Activated CD8-positive, alpha-beta T cell treated with anti-CD3 and anti-CD28 coated beads for 36 hours (primary cell): ENCODE measurements at regions not wholly inside any gene's neighbourhood (a gene's known extent, or its start where the extent isn't known, plus 50 kb on each side); places are given as distances from the start of the nearest gene placed in this dataset.

Source experiments
- ATAC-seq: fragments of 200-7000 bp; cut with Tn5 transposase; one replicate; pipeline ENCODE4 v1.10.0; 2021; ENCODE audit warnings: mild to moderate bottlenecking, moderate library complexity
- CTCF ChIA-PET: fragments of 350-600 bp; sonication (Branson Sonifier 250); formaldehyde crosslinking; loops from one replicate; lab custom pipeline; 2021; ENCODE audit warnings: antibody characterized with exemption; lab: Charles Lee
- POLR2A ChIA-PET: fragments of 350-600 bp; sonication (Branson Sonifier 250); formaldehyde crosslinking; loops from one replicate; lab custom pipeline; 2021; ENCODE audit warnings: antibody characterized with exemption; lab: Charles Lee
- DNase-seq: peaks from one replicate; pipeline ENCODE4 v3.0.0-alpha.2; 2020
- H3K27ac Mint-ChIP-seq: one replicate; pipeline ENCODE4 v1.8.0; 2021; ENCODE audit warnings: mild to moderate bottlenecking, mixed read lengths
- H3K27me3 Mint-ChIP-seq: one replicate; pipeline ENCODE4 v1.8.0; 2021; ENCODE audit warnings: mixed read lengths
- H3K36me3 Mint-ChIP-seq: one replicate; pipeline ENCODE4 v1.8.0; 2021; ENCODE audit warnings: low read depth, mixed read lengths
- H3K4me1 Mint-ChIP-seq: one replicate; pipeline ENCODE4 v1.8.0; 2021; ENCODE audit warnings: low read depth, mixed read lengths
- H3K4me3 Mint-ChIP-seq: one replicate; pipeline ENCODE4 v1.8.0; 2021; ENCODE audit warnings: mild to moderate bottlenecking, moderate library complexity, mixed read lengths
- H3K9me3 Mint-ChIP-seq: one replicate; pipeline ENCODE4 v1.8.0; 2021; ENCODE audit warnings: mixed read lengths
- intact Hi-C: fragments of 100-400 bp; cut with micrococcal nuclease; formaldehyde crosslinking; loops from one replicate; pipeline ENCODE4 v1.10.0; 2022
- TF ChIP-seq, protein P1 (sequence below): fragments of 200-600 bp; IDR thresholded peaks from one replicate; pipeline ENCODE4 v1.8.0; 2022; ENCODE audit warnings: antibody characterized with exemption, mild to moderate bottlenecking

DNA sequence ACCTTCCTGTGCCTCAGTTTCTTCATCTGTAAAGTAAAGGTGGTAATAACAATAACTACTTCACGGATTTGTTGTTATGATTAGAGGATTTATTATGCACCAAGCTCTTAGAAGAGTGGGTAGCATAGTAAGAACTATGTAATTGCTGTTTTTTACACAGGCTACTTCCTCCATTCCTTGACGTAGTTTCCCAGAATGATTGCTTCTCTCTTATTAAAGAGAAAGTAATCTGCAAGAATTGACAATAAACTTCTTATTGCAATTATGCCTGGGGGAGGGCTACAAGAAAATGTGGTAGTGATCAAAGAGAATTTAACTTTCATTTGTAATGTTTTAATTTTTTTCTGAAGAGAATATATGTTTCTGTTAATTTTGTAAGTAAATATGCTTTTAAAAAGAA lies 238.7 kb downstream of the GASK1B start:
- Mint-ChIP-seq H3K27me3 (no peaks in the 10 kb centered on the region), H3K27ac (no peak overlapping the region), H3K4me3 (no peak overlapping the region), H3K4me1 (no peaks in the 10 kb centered on the region), H3K9me3 (no peaks in the 10 kb centered on the region), H3K36me3 (no peaks in the 10 kb centered on the region)
- DNase-seq (no peak), ATAC-seq (no peak)
- intact Hi-C loops: no loop called here
- POLR2A ChIA-PET: no interaction called here
- TF ChIP-seq, protein P1, sequence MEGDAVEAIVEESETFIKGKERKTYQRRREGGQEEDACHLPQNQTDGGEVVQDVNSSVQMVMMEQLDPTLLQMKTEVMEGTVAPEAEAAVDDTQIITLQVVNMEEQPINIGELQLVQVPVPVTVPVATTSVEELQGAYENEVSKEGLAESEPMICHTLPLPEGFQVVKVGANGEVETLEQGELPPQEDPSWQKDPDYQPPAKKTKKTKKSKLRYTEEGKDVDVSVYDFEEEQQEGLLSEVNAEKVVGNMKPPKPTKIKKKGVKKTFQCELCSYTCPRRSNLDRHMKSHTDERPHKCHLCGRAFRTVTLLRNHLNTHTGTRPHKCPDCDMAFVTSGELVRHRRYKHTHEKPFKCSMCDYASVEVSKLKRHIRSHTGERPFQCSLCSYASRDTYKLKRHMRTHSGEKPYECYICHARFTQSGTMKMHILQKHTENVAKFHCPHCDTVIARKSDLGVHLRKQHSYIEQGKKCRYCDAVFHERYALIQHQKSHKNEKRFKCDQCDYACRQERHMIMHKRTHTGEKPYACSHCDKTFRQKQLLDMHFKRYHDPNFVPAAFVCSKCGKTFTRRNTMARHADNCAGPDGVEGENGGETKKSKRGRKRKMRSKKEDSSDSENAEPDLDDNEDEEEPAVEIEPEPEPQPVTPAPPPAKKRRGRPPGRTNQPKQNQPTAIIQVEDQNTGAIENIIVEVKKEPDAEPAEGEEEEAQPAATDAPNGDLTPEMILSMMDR: no peak
- CTCF ChIA-PET: no interaction called here

DNA sequence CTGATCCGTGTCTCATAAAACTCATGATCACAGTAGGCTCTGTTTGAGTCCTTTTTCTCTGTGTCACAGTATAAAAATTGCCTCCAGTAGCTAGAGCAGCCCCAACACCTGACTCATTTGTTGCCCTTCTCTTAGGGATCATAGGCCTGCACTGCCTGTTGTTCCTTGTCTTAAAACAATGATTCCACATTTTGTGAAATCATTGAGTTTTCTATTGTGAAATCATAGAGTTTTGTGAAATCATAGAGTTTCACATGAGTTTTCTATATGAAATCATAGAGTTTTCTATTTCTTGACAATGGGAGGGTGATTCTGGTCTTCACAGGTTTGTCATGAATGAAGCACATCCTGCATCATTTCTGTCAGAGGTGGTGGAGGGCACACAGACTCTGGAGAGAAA lies 239.9 kb downstream of the GASK1B start:
- Mint-ChIP-seq H3K4me3 (no peak overlapping the region), H3K9me3 (no peaks in the 10 kb centered on the region), H3K36me3 (no peaks in the 10 kb centered on the region), H3K4me1 (no peaks in the 10 kb centered on the region), H3K27me3 (no peaks in the 10 kb centered on the region), H3K27ac (no peak overlapping the region)
- DNase-seq (no peak), ATAC-seq (no peak)
- CTCF ChIA-PET: no interaction called here
- intact Hi-C loops: no loop called here
- TF ChIP-seq, protein P1: no peak
- POLR2A ChIA-PET: no interaction called here

DNA sequence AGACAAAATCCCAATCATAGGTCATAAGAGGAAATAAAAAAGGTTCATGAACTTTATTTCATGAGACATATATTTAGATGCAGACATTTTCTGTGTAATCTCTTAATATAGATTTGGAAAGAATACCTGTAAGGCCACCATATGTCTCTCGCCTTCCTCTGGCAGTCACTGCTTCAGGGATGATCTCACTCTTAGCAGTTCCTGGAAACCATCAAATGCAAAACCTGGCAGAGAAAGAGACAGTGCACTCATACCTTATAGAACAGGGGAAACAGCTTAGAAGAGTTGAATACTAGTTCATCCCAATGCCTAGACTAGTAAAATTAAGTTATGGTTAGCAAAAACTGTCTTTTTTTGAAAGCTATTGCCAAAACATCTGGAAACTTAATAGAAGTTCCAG lies 243.3 kb downstream of the GASK1B start:
- intact Hi-C loops: no loop called here
- Mint-ChIP-seq H3K27ac (no peak overlapping the region), H3K4me1 (no peaks in the 10 kb centered on the region), H3K4me3 (no peak overlapping the region), H3K27me3 (no peaks in the 10 kb centered on the region), H3K9me3 (peaks cover 3% of the 10 kb centered on the region), H3K36me3 (no peaks in the 10 kb centered on the region)
- TF ChIP-seq, protein P1: no peak
- no peak for ATAC-seq
- ChIA-PET CTCF (no interaction called here), POLR2A (no interaction called here)
- no peak for DNase-seq

DNA sequence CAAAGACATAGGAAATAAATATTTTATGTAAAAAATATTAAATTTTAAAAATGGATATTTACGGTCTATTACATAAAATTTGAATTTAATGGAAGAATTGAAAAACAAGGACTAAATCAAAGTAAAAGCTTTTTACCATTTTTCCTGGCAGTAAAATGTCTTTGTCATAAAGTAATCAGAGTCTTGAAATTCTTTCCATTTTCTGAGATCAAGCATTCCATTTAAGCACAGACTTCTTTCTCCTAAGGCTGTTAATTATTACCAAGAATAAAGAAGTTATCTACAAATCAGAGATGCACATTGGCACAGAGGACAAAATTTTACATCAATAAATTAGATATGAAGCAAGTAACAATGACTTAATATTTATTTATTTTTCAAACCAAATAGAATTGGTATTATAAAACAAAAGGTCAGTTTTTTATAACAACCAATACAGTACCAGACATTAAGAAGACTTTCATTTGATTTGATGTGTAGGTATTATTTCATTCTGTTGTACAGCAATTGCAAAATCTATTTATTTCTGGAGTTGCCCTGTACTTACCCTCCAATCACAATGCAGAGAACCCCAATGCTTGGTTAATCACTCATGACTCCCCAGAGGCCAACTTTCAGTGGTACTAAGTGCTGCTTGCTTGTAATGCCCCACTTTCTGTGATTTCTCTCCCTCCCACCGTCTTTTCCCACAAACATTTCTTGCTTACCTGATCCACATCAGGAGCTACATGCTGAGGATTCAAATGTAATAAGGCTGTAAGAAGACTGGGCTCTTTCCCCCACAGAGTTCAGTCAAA lies 254.6 kb downstream of the GASK1B start:
- CTCF ChIA-PET: no interaction called here
- TF ChIP-seq, protein P1: no peak
- POLR2A ChIA-PET: no interaction called here
- no peak overlapping the region for H3K27ac Mint-ChIP-seq
- peaks cover 6% of the 10 kb centered on the region for H3K9me3 Mint-ChIP-seq
- intact Hi-C loops: no loop called here
- H3K4me1 Mint-ChIP-seq: no peaks in the 10 kb centered on the region
- ATAC-seq (no peak), DNase-seq (no peak)
- no peak overlapping the region for H3K4me3 Mint-ChIP-seq
- H3K27me3 Mint-ChIP-seq: no peaks in the 10 kb centered on the region
- no peaks in the 10 kb centered on the region for H3K36me3 Mint-ChIP-seq

DNA sequence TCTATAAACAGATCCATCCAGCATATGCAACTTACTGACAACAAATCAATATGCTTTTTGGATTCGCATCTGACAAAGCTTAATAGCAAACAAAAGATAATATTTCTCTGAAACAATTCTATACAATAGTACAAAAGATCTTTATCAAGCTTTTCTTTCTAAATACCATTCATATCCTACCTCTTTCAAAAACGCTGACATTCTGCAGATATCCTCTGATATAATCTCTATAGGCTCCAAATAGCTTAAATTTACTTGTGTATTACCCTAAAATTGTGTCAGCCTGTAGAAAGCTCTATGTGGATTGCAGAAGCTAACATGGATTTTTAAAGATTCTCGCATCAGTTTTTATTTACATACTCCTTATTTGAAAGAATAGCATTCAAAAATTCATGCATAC lies 260.6 kb downstream of the GASK1B start:
- POLR2A ChIA-PET: no interaction called here
- H3K9me3 Mint-ChIP-seq: peaks cover 2% of the 10 kb centered on the region
- no peaks in the 10 kb centered on the region for H3K27me3 Mint-ChIP-seq
- DNase-seq (no peak), ATAC-seq (no peak)
- H3K4me3 Mint-ChIP-seq: no peak overlapping the region
- H3K27ac Mint-ChIP-seq: no peak overlapping the region
- no peaks in the 10 kb centered on the region for H3K36me3 Mint-ChIP-seq
- CTCF ChIA-PET: no interaction called here
- intact Hi-C loops: no loop called here
- H3K4me1 Mint-ChIP-seq: no peaks in the 10 kb centered on the region
- TF ChIP-seq, protein P1: no peak
